H1 (cell line): ENCODE measurements at regions not wholly inside any gene's neighbourhood (a gene's known extent, or its start where the extent isn't known, plus 50 kb on each side); places are given as distances from the start of the nearest gene placed in this dataset.

ENCODE experiments used
- BRCA1 ChIP-seq: IDR thresholded peaks from 2 replicates; pipeline ENCODE4 v1.6.1; 2012; ENCODE audit warnings: low read depth, low read length, improper control_type of control experiment
- CEBPB ChIP-seq: IDR thresholded peaks from 2 replicates; pipeline ENCODE4 v1.6.1; 2012; ENCODE audit warnings: low read depth, low read length
- EP300 ChIP-seq, 2 experiments: IDR thresholded peaks; 1 replicate in 1 of 2; 2 replicates in 1 of 2; pipeline ENCODE4 v1.6.1; 2011 to 2012; ENCODE audit warnings: low read depth in 2 of 2, low read length in 2 of 2, mild to moderate bottlenecking in 2 of 2, borderline replicate concordance in 1 of 2, inconsistent platforms in 1 of 2, moderate library complexity in 1 of 2
- HDAC6 ChIP-seq: IDR thresholded peaks from one replicate; pipeline ENCODE4 v1.7.1; 2012; ENCODE audit warnings: low read depth, mild to moderate bottlenecking, inconsistent platforms, low read length, moderate library complexity
- MAFK ChIP-seq: IDR thresholded peaks from 2 replicates; pipeline ENCODE4 v1.6.1; 2012; ENCODE audit warnings: low read depth, mild to moderate bottlenecking, improper control_type of control experiment, low read length
- NRF1 ChIP-seq: IDR thresholded peaks from 2 replicates; pipeline ENCODE4 v1.6.1; 2011; ENCODE audit warnings: mild to moderate bottlenecking, low read depth, low read length, improper control_type of control experiment
- POLR2A ChIP-seq, 2 experiments: IDR thresholded peaks; 1 replicate in 1 of 2; 2 replicates in 1 of 2; pipeline ENCODE4 v1.6.1; 2011; ENCODE audit warnings: low read depth in 2 of 2, low read length in 2 of 2, mild to moderate bottlenecking in 2 of 2; ENCODE audit errors: control extremely low read depth in 1 of 2
- SP2 ChIP-seq: IDR thresholded peaks from 2 replicates; pipeline ENCODE4 v1.6.1; 2012; ENCODE audit warnings: mild to moderate bottlenecking, low read length, inconsistent platforms
- SUZ12 ChIP-seq: fragments of 200-600 bp; sonication (generic); IDR thresholded peaks from 2 replicates; pipeline ENCODE4 v1.6.1; 2012; ENCODE audit warnings: mild to moderate bottlenecking, inconsistent platforms, low read length, moderate library complexity, mixed read lengths
- TBP ChIP-seq: IDR thresholded peaks from 2 replicates; pipeline ENCODE4 v1.6.1; 2011; ENCODE audit warnings: low read depth, low read length, improper control_type of control experiment
- TCF12 ChIP-seq: IDR thresholded peaks from 2 replicates; pipeline ENCODE4 v1.6.1; 2011; ENCODE audit warnings: low read depth, mild to moderate bottlenecking, low read length
- ZNF274 ChIP-seq: IDR thresholded peaks from 2 replicates; pipeline ENCODE4 v1.7.0; 2012; ENCODE audit warnings: low read length, borderline replicate concordance; ENCODE audit errors: extremely low read depth
- TF ChIP-seq, protein P1 (sequence below), 3 experiments: IDR thresholded peaks; 1 replicate in 2 of 3; 2 replicates in 1 of 3; pipeline versions ENCODE4 v1.5.1 to v1.6.1; 2011; ENCODE audit warnings: low read length in 3 of 3, mild to moderate bottlenecking in 3 of 3, inconsistent platforms in 2 of 3, low read depth in 1 of 3, moderate library complexity in 1 of 3; ENCODE audit not compliant: insufficient read depth in 1 of 3; ENCODE audit errors: control extremely low read depth in 1 of 3
- TF ChIP-seq, protein P2 (sequence below): IDR thresholded peaks from 2 replicates; pipeline ENCODE4 v1.6.1; 2011; ENCODE audit warnings: low read depth, mild to moderate bottlenecking, low read length; ENCODE audit not compliant: insufficient read depth

DNA sequence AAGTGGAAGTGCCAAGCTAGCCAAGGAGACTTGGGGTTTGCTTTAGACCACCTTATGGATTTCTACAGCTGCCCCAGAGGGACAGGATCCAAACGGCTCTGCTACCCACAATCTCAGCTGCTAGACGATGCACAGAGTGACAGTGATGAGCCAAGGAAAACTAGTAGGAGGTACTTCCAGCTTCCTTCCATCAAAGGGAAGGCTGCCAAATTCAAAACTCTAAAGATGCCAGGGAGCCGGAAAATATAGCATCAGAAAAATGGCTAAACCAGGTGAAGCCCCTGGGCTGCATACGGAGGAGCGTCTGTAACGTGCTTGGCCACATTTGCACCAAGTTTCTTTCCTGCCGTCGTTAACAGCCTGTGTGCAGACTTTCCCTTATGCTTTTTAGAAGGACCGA lies 245.5 kb upstream of the ZNF521 start:
- TF ChIP-seq, protein P1, sequence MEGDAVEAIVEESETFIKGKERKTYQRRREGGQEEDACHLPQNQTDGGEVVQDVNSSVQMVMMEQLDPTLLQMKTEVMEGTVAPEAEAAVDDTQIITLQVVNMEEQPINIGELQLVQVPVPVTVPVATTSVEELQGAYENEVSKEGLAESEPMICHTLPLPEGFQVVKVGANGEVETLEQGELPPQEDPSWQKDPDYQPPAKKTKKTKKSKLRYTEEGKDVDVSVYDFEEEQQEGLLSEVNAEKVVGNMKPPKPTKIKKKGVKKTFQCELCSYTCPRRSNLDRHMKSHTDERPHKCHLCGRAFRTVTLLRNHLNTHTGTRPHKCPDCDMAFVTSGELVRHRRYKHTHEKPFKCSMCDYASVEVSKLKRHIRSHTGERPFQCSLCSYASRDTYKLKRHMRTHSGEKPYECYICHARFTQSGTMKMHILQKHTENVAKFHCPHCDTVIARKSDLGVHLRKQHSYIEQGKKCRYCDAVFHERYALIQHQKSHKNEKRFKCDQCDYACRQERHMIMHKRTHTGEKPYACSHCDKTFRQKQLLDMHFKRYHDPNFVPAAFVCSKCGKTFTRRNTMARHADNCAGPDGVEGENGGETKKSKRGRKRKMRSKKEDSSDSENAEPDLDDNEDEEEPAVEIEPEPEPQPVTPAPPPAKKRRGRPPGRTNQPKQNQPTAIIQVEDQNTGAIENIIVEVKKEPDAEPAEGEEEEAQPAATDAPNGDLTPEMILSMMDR (IDR thresholded peaks at IDR 0.05; ENCODE audit: control extremely low read depth in 1 of 3, insufficient read depth in 1 of 3, low read depth in 1 of 3, low read length in 3 of 3), result no peak
- no peak for TF ChIP-seq EP300 (IDR thresholded peaks at IDR 0.05; ENCODE audit: borderline replicate concordance in 1 of 2, low read depth in 2 of 2, low read length in 2 of 2)
- no peak for TF ChIP-seq SUZ12
- no peak for TF ChIP-seq CEBPB
- no peak for TF ChIP-seq NRF1
- no peak for TF ChIP-seq POLR2A (IDR thresholded peaks at IDR 0.05; ENCODE audit: control extremely low read depth in 1 of 2, low read depth in 2 of 2, low read length in 2 of 2)
- no peak for TF ChIP-seq ZNF274
- TF ChIP-seq SP2, result no peak
- TF ChIP-seq MAFK, result no peak
- TF ChIP-seq BRCA1, result no peak
- no peak for TF ChIP-seq TCF12
- no peak for TF ChIP-seq TBP
- TF ChIP-seq, protein P2, sequence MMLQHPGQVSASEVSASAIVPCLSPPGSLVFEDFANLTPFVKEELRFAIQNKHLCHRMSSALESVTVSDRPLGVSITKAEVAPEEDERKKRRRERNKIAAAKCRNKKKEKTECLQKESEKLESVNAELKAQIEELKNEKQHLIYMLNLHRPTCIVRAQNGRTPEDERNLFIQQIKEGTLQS, result no peak
- TF ChIP-seq HDAC6, result no peak
